A204.1 (cell line): ENCODE measurements at regions not wholly inside any gene's neighbourhood (a gene's known extent, or its start where the extent isn't known, plus 50 kb on each side); places are given as distances from the start of the nearest gene placed in this dataset.
"Not testable (repeated sequence)": the region's sequence is repeated elsewhere in the genome, so short reads cannot be mapped to it uniquely, and the experiment has no call there.

ENCODE experiments used
- FAIRE-seq: peaks from 2 replicates; lab custom pipeline; 2012; peaks lifted over from hg19 to GRCh38; lab: Jason Lieb, UNC

GRCh38 chr10:6721964-6722615 lies 142.0 kb upstream of the PRKCQ start:
- no peak for FAIRE-seq

GRCh38 chr10:6721480-6721879 lies 141.4 kb upstream of the PRKCQ start:
- no peak for FAIRE-seq

DNA sequence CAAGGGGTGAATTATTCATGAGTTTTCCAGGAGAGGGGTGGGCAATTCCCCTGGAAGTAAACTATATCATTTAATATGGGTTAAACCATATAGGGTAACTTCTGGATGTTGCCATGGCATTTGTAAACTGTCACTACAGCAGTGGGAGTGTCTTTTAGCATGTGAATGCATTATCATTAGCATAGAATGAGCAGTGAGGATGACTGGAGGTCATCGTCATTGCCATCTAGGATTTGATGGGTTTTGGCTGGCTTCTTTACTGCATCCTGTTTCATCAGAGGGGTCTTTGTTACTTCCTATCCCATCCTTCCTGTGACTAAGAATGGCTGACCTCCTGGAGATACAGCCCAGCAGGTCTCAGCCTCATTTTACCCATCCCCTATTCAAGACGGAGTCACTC lies 139.5 kb upstream of the PRKCQ start:
- no peak for FAIRE-seq

- no peak for FAIRE-seq
Observed at GRCh38 chr10:6718550-6718949, 138.5 kb upstream of the PRKCQ start.

DNA sequence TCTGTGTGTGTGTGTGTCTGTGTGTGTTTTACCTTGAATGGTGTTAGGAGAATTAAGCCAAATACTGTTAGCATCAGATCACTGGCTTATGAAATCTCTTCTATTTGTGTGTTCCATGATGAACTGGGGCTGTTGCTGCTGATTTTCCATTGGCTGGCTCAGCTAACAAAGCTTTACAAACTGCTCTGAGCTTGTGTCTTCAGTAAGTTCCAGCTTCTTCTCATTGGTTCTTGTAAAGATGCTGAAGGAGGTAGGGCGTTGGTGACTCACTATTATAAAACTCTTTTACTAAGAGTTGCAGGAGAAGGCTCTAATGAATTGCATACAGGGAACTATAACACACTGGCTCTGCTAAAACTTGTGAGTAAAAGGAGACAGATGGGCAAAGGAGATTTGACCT lies 136.4 kb upstream of the PRKCQ start:
- no peak for FAIRE-seq

DNA sequence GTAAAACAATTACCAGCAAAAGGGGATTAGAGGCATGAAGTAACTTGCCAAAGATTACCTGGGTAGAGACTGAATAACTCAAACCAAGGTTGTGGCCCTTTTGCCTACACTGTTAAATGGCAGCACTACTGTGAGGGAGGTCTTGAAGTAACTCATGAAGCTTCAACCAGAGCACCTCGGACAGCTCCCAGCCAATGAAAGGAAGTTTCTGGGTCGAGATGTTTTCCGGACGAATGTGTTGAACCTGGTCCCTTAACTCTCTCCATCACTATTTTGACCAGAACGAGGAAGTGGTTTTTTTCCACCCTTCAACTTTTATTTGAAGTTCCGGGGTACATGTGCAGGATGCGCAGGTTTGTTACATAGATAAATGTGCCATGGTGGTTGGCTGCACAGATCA lies 133.6 kb upstream of the PRKCQ start:
- FAIRE-seq = no peak

GRCh38 chr10:6713120-6713519 lies 133.0 kb upstream of the PRKCQ start:
- FAIRE-seq = no peak

DNA sequence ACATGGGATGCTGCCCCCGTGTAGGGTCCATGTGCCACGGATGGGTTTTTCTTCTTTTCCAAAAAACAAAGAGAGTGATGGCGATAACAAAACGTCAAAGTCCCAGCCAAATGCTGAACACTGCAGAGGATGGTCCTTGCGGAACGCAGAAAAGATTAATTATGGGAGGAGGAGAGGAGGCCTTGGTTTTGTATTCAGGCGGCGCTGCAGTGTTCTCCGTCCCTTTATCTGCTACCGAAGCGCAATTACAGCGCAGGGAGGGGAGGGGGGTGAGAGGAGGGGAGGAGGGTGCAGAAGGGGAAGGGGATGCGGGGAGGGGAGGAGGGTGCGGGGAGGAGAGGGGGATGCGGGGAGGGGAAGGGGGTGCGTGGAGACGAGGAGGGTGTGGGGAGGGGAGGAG lies 131.8 kb upstream of the PRKCQ start:
- no peak for FAIRE-seq

DNA sequence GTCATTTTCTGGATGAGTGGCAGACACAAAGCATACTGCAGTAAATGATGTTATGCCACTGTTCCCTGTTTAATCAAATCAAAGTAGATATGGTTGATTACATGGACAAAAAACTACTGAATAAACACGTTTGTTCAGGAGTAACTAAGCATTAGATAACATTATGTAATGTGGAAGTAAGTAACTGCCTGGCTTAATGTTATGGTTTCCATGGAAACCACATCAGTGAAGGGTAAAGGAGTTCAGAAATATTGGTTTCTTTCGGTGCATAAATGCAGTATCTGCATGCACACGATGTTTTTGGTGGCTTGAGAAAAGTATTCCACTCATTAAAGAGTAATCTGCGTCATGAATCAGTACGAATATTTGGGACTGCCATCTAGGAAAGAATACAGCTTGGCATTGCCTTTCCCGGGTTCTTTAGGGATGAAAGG lies 131.3 kb upstream of the PRKCQ start:
- no peak for FAIRE-seq

DNA sequence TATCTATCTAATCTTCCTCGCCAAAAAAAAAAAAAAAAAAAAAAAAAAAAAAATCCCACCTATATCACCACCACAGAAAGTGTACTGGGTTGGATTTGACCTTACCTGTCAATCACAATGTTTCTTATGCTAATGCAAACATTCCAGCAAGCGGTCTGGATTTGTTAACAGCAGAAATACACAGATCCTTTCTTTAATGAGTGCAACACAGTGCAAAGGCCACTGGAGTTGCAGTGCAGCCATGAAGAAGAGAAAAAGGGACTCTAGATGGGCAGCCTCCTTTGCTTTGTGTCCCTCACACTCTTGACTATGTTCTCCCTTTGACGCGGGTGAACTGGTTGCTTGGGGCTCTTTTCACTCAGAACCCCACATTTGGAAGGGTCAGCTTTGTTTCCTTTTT lies 127.3 kb upstream of the PRKCQ start:
- no peak for FAIRE-seq

- no peak for FAIRE-seq
Observed at GRCh38 chr10:6706725-6707124, 126.6 kb upstream of the PRKCQ start.

GRCh38 chr10:6704896-6705295 lies 124.8 kb upstream of the PRKCQ start:
- no peak for FAIRE-seq

- not testable (repeated sequence) for FAIRE-seq
Observed at GRCh38 chr10:6702833-6703232, 122.8 kb upstream of the PRKCQ start.

GRCh38 chr10:6702030-6702429 lies 122.0 kb upstream of the PRKCQ start:
- FAIRE-seq = no peak

- no peak for FAIRE-seq
Observed at GRCh38 chr10:6701289-6701688, 121.2 kb upstream of the PRKCQ start.

DNA sequence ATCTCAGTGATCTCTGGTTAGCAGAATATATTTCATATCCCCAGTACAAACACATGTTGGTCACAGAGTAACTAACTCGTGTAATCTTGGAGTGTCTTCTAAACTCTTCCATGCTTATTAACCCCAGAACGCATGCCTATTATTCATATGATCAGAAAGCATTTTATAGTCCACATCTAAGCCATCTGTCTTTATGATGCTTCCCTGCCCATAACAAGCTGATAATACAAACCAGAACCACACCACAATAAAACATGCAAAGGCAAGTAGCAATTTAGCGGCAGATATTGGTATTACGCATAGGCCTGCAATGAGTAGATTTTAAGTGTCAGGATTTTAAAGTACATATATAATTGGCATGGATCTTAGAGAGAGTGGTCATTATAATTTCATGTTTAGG lies 120.0 kb upstream of the PRKCQ start:
- FAIRE-seq = no peak

- FAIRE-seq = no peak
Observed at GRCh38 chr10:6699336-6699735, 119.3 kb upstream of the PRKCQ start.

DNA sequence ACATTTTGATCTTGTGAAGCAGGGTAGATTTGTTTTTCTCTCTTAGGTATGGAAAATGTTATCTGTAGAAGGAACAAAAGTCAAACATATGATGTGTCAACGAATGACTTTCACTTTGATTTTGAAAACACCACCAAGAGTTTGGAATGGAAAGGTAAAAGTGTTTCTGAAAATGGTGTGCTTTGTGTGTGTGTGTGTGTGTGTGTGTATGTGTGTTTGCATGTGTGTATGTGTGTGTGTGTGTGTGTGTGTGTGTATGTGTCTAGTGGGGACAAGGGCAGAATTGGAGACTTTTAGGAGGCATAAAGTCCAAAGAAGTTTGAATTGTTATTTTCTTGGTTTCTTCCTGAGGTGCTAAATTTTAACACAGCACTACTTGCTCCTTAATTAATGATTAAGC lies 115.4 kb upstream of the PRKCQ start:
- no peak for FAIRE-seq

- no peak for FAIRE-seq
Observed at GRCh38 chr10:6694447-6695140, 114.5 kb upstream of the PRKCQ start.

DNA sequence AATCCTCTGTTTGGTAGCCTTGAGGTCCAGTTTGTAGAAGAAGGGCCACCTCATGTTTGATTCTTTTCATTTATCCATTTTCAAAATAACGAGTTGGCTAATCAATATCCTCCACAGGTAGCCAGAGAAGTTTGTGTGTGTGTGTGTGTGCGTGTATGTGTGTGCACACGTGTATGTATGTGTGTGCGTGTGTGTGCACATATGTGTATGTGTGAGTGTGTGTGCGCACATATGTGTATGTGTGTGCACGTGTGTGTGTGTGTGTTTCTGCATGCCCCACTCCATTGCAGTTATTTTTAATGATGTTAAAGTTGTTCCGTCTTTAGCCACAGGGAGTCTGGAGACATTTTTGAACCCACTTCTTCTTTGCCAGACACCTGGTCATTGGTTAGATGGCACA lies 112.8 kb upstream of the PRKCQ start:
- no peak for FAIRE-seq

DNA sequence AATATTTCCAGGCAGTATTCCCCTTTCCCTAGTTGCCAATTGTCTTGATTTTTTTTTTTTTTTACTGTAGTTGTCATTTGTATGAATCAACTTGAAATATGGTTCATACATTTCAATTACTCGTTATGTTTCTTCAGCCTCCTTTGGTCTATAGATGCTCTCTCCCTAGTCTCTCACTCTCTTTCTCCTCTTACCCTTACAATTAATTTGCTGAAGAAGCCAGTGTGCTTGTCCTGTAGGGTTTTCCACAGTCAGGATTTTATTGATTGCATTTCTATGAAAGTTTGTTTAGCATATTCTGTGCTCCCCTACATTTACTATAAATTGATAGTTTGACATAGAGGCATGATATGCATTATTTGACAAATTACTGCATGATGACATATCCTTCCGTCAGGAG lies 112.0 kb upstream of the PRKCQ start:
- no peak for FAIRE-seq

DNA sequence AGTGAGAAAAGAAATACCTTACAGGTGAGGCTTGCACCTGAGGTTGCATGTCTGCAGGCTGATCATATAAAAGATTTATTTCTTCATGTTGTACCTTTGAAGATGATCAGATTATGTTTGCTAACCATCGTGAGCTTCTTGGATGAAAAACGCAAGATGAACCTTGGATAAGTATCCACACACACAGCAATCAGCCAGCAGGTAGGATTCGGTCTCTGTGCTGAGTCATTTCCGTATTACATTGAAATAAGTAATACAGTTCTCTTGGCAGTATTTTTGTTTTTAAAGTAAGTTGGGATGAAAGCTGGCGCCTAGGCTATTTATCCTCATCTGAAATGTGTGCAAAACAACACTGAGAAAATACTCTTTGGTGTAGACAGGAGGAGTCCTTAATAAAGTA lies 109.0 kb upstream of the PRKCQ start:
- no peak for FAIRE-seq

GRCh38 chr10:6680735-6681134 lies 100.7 kb upstream of the PRKCQ start:
- no peak for FAIRE-seq

DNA sequence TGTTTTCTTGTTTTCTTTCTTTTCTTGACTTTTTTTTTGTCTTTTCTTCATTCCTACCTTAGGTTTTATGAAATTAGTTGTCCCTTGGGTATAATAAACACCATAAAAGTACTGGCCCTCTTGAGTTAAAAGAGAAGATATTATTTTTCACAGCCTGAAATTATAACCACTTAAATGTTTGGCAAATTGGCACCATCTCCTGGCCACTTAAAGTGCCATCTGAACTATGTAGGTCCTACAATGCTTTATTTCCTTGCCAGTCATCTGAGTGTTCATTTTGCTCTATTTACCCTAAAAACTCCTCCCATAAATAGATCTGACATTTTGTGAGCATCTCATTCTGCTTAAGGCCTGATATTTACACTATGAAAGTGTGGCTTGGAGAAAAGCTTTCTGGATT lies 98.9 kb upstream of the PRKCQ start:
- FAIRE-seq = no peak
